ENCODE measurements at regions not wholly inside any gene's neighbourhood (a gene's known extent, or its start where the extent isn't known, plus 50 kb on each side); places are given as distances from the start of the nearest gene placed in this dataset.

GRCh38 chr2:121028577-121028976 lies 256.4 kb downstream of the TFCP2L1 start (continued):
- TF ChIP-seq STAT6 (CRISPR knock-in tag; conservative IDR thresholded peaks at IDR 0.05; ENCODE audit: low read depth), result no peak
- no peak for TF ChIP-seq GRHL2 (CRISPR knock-in tag; IDR thresholded peaks at IDR 0.05; ENCODE audit: insufficient replicate concordance, severe bottlenecking)
- TF ChIP-seq IRF2 (CRISPR knock-in tag; IDR thresholded peaks at IDR 0.05; ENCODE audit: borderline replicate concordance, low read depth), result no peak
- no peak for TF ChIP-seq ZNF263 (CRISPR knock-in tag; IDR thresholded peaks at IDR 0.05; ENCODE audit: low read depth)

DNA sequence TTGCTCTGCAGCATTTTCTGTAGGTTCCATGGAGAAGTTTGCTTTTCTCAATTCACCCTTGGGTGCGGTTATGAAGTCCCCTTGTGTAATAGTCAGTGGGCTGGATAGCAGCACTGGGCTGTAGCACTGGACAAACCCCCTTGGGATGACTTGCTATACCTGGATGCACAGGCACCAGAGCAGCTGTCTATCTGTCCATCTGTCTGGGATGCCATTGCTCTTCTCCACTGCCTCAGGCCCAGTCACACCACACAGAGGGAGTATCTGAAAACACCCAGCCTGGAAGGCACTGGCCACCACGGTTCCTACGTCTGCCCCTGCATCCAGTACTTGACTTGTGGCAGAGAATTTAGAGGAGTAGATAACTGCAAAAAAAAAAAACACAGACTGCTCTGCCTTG lies 254.5 kb downstream of the TFCP2L1 start:
- TF ChIP-seq FOXJ3 (CRISPR knock-in tag; IDR thresholded peaks at IDR 0.05; ENCODE audit: borderline replicate concordance) (no peak), MXD4 (CRISPR knock-in tag; IDR thresholded peaks at IDR 0.05; ENCODE audit: borderline replicate concordance) (no peak)
- H3K27ac Mint-ChIP-seq, result no peak overlapping the region
- DNase-seq (ENCODE audit: low spot score), result no peak
- no peak overlapping the region for H3K4me3 Mint-ChIP-seq
- no peak for ATAC-seq
- H3K9me3 Mint-ChIP-seq, result no peaks in the 10 kb centered on the region
- ChIA-PET CTCF (no interaction called here), POLR2A (no interaction called here)
- H3K4me1 Mint-ChIP-seq, result no peaks in the 10 kb centered on the region; the same call in 1 of the 2 replicates
- peaks cover 70% of the 10 kb centered on the region for H3K27me3 Mint-ChIP-seq (ENCODE audit: low read depth)
- no peaks in the 10 kb centered on the region for H3K36me3 Mint-ChIP-seq

DNA sequence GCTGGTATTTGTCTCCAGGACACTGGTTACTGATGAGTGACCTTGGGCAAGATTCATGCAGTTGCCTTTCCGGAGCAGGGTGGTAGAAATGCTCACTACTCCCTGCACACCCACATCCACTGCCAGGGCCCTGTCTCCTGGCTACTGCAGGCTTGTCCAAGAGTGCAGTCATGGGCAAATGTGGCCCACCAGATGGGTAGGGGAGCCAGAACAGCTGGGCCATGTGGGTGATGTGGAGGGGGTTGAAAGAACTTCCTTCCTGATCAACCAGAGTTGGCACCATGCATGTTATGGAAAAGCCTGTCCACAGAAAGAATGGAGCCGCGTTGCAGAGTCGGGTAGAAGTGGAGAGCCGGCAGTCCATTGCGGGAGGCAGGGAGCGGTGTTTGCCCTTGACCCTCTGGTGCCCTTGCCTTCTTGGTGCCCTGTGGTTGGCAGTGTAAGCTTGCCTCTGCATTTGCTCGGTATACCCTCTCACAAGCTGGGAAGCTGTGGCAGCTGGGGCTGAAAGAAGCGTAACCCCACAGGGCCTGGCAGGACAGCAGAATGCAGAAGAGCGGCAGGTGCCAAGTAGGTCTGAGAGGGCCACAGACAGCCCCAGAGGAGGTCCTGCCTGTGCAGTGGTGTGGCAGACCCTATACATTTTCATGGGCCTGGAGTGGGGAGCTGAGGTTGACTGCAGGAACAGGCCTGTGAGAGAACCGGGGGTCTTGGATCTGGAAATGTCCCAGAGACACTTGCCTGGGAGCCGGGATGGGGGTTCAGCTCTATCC lies 253.2 kb downstream of the TFCP2L1 start:
- no peaks in the 10 kb centered on the region for H3K9me3 Mint-ChIP-seq
- ChIA-PET POLR2A (interaction anchor here (0.5 to 0.6 kb wide), 2 partner anchors 14 to 105 kb away, joined by 3 read pairs; no protein-coding TSS in a partner anchor), CTCF (interaction anchor here (0.5 kb wide), 1 partner anchor 9 kb away, joined by 3 read pairs; no protein-coding TSS in a partner anchor)
- H3K27ac Mint-ChIP-seq, result no peak overlapping the region
- no peaks in the 10 kb centered on the region for H3K36me3 Mint-ChIP-seq
- no peak for TF ChIP-seq CREB1 (CRISPR knock-in tag; IDR thresholded peaks at IDR 0.05)
- no peak for TF ChIP-seq NR2C2 (CRISPR knock-in tag; IDR thresholded peaks at IDR 0.05)
- no peak for TF ChIP-seq JUN (CRISPR knock-in tag; IDR thresholded peaks at IDR 0.05)
- no peak for DNase-seq (ENCODE audit: low spot score)
- no peak overlapping the region for H3K4me3 Mint-ChIP-seq
- H3K27me3 Mint-ChIP-seq (ENCODE audit: low read depth), result peaks cover 63% of the 10 kb centered on the region
- no peak for ATAC-seq
- peaks cover 4% of the 10 kb centered on the region; the same call in 1 of the 2 replicates for H3K4me1 Mint-ChIP-seq

DNA sequence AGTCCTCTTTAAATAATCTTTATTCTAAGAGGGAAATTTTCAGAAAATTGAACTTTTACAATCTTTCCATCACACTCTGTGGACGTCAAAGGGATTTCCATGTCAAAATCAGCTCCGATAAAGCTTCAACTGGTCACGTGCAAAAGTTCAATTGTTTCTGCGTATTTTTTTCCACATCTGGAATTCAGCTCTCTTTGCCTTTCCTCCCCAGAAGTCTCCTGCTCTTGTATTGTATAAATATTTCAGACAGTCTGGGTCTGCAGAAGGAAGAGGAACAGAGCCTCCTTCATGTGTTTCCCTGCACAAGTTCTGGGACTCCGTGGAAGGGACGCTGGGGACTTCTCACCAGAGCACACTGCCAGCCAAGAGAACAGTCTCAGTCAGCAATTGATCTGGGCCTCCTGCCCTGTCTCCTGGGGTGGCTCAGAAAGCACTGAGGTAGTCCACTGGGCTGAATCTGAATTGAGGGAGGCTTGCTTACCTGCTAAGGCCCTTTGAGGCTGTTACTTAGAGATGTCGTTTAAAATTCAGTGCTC lies 251.5 kb downstream of the TFCP2L1 start:
- H3K9me3 Mint-ChIP-seq, result no peaks in the 10 kb centered on the region
- no peak overlapping the region for H3K4me3 Mint-ChIP-seq
- CTCF ChIA-PET, result interaction anchor here (1.3 kb wide), 1 partner anchor 47 kb away, joined by 3 read pairs; no protein-coding TSS in a partner anchor
- no peak overlapping the region for H3K27ac Mint-ChIP-seq
- H3K27me3 Mint-ChIP-seq (ENCODE audit: low read depth), result peaks cover 55% of the 10 kb centered on the region
- peaks cover 4% of the 10 kb centered on the region; the same call in 1 of the 2 replicates for H3K4me1 Mint-ChIP-seq
- DNase-seq (ENCODE audit: low spot score) (no peak), ATAC-seq (no peak)
- POLR2A ChIA-PET, result interaction anchor here (0.5 kb wide), 1 partner anchor 59 kb away, joined by 4 read pairs; no protein-coding TSS in a partner anchor
- H3K36me3 Mint-ChIP-seq, result no peaks in the 10 kb centered on the region
- TF ChIP-seq ETV6 (CRISPR knock-in tag; IDR thresholded peaks at IDR 0.05) (no peak), ZNF232 (CRISPR knock-in tag; IDR thresholded peaks at IDR 0.05) (no peak), ATF1 (CRISPR knock-in tag; IDR thresholded peaks at IDR 0.05) (no peak), ZNF263 (CRISPR knock-in tag; IDR thresholded peaks at IDR 0.05; ENCODE audit: low read depth) (no peak), NFYB (CRISPR knock-in tag; conservative IDR thresholded peaks at IDR 0.05; ENCODE audit: low read depth) (no peak), PRRX2 (CRISPR knock-in tag; IDR thresholded peaks at IDR 0.05) (no peak), ESRRA (CRISPR knock-in tag; IDR thresholded peaks at IDR 0.05; ENCODE audit: borderline replicate concordance) (no peak), OVOL2 (CRISPR knock-in tag; IDR thresholded peaks at IDR 0.05; ENCODE audit: borderline replicate concordance) (no peak), NR2C2 (CRISPR knock-in tag; IDR thresholded peaks at IDR 0.05) (no peak)
- TF ChIP-seq, protein P1, sequence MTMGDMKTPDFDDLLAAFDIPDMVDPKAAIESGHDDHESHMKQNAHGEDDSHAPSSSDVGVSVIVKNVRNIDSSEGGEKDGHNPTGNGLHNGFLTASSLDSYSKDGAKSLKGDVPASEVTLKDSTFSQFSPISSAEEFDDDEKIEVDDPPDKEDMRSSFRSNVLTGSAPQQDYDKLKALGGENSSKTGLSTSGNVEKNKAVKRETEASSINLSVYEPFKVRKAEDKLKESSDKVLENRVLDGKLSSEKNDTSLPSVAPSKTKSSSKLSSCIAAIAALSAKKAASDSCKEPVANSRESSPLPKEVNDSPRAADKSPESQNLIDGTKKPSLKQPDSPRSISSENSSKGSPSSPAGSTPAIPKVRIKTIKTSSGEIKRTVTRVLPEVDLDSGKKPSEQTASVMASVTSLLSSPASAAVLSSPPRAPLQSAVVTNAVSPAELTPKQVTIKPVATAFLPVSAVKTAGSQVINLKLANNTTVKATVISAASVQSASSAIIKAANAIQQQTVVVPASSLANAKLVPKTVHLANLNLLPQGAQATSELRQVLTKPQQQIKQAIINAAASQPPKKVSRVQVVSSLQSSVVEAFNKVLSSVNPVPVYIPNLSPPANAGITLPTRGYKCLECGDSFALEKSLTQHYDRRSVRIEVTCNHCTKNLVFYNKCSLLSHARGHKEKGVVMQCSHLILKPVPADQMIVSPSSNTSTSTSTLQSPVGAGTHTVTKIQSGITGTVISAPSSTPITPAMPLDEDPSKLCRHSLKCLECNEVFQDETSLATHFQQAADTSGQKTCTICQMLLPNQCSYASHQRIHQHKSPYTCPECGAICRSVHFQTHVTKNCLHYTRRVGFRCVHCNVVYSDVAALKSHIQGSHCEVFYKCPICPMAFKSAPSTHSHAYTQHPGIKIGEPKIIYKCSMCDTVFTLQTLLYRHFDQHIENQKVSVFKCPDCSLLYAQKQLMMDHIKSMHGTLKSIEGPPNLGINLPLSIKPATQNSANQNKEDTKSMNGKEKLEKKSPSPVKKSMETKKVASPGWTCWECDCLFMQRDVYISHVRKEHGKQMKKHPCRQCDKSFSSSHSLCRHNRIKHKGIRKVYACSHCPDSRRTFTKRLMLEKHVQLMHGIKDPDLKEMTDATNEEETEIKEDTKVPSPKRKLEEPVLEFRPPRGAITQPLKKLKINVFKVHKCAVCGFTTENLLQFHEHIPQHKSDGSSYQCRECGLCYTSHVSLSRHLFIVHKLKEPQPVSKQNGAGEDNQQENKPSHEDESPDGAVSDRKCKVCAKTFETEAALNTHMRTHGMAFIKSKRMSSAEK (CRISPR knock-in tag; IDR thresholded peaks at IDR 0.05; ENCODE audit: borderline replicate concordance), result no peak
